Activated naive CD4-positive, alpha-beta T cell treated with anti-CD3 and anti-CD28 coated beads, Interleukin-2, amount 50 U/mL, for 72 hours (primary cell): ENCODE measurements at regions not wholly inside any gene's neighbourhood (a gene's known extent, or its start where the extent isn't known, plus 50 kb on each side); places are given as distances from the start of the nearest gene placed in this dataset.
A peak's percentile ranks its signal among the peaks of the same experiment; 100 is the strongest.
"Not testable (repeated sequence)": the region's sequence is repeated elsewhere in the genome, so short reads cannot be mapped to it uniquely, and the experiment has no call there.

Experiments
- ATAC-seq, 2 donors: fragments of 150-1000 bp; cut with Tn5 transposase; 2 replicates each; pipeline ENCODE4 v1.10.0; 2021; ENCODE audit warnings: mild to moderate bottlenecking in 2 of 2, moderate library complexity in 2 of 2
- DNase-seq, 2 donors: peaks; one replicate each; pipeline ENCODE4 v3.0.0; 2021 to 2022; ENCODE audit warnings: low spot score in 2 of 2
- H3K27ac Mint-ChIP-seq, 2 donors: one replicate each; pipeline ENCODE4 v1.8.0; 2022; ENCODE audit warnings: mild to moderate bottlenecking in 2 of 2, mixed read lengths in 2 of 2
- H3K36me3 Mint-ChIP-seq, 2 donors: one replicate each; pipeline ENCODE4 v1.8.0; 2022; ENCODE audit warnings: mixed read lengths in 2 of 2
- H3K9me3 Mint-ChIP-seq, 2 donors: one replicate each; pipeline ENCODE4 v1.8.0; 2022; ENCODE audit warnings: mixed read lengths in 2 of 2

- ATAC-seq, H3K9me3 Mint-ChIP-seq, H3K27ac Mint-ChIP-seq: not testable (repeated sequence)
Measured at GRCh38 chr16:15307184-15307583, 70.9 kb downstream of the NPIPA5 start.

GRCh38 chr16:15305889-15306288 is 72.2 kb downstream of the NPIPA5 start:
- DNase-seq, H3K27ac Mint-ChIP-seq, ATAC-seq, H3K9me3 Mint-ChIP-seq, H3K36me3 Mint-ChIP-seq: not testable (repeated sequence)

More at GRCh38 chr16:15307184-15307583, 70.9 kb downstream of the NPIPA5 start:
- not testable (repeated sequence) for DNase-seq, H3K36me3 Mint-ChIP-seq

GRCh38 chr16:15303667-15304324 is 74.3 kb downstream of the NPIPA5 start:
- DNase-seq, H3K9me3 Mint-ChIP-seq, H3K27ac Mint-ChIP-seq, H3K36me3 Mint-ChIP-seq, ATAC-seq: not testable (repeated sequence)

- DNase-seq, H3K36me3 Mint-ChIP-seq, H3K27ac Mint-ChIP-seq, H3K9me3 Mint-ChIP-seq, ATAC-seq: not testable (repeated sequence)
Measured at GRCh38 chr16:15297104-15297503, 81.0 kb downstream of the NPIPA5 start.

GRCh38 chr16:15274796-15275195 is 103.3 kb downstream of the NPIPA5 start:
- ATAC-seq, DNase-seq, H3K27ac Mint-ChIP-seq, H3K36me3 Mint-ChIP-seq, H3K9me3 Mint-ChIP-seq: not testable (repeated sequence)

GRCh38 chr16:15273964-15274363 is 104.1 kb downstream of the NPIPA5 start:
- not testable (repeated sequence) for H3K36me3 Mint-ChIP-seq, H3K27ac Mint-ChIP-seq, ATAC-seq, DNase-seq, H3K9me3 Mint-ChIP-seq

GRCh38 chr16:15266941-15267340 is 111.2 kb downstream of the NPIPA5 start:
- H3K9me3 Mint-ChIP-seq, H3K27ac Mint-ChIP-seq, DNase-seq, H3K36me3 Mint-ChIP-seq, ATAC-seq: not testable (repeated sequence)

- not testable (repeated sequence) for H3K9me3 Mint-ChIP-seq, DNase-seq, ATAC-seq, H3K36me3 Mint-ChIP-seq, H3K27ac Mint-ChIP-seq
Measured at GRCh38 chr16:15262212-15262611, 115.9 kb downstream of the NPIPA5 start.

- not testable (repeated sequence) for H3K9me3 Mint-ChIP-seq, H3K27ac Mint-ChIP-seq, H3K36me3 Mint-ChIP-seq, DNase-seq, ATAC-seq
Measured at GRCh38 chr16:15247971-15248370, 130.1 kb downstream of the NPIPA5 start.

GRCh38 chr16:15236674-15237323 is 141.3 kb downstream of the NPIPA5 start:
- ATAC-seq, H3K27ac Mint-ChIP-seq, H3K36me3 Mint-ChIP-seq, H3K9me3 Mint-ChIP-seq, DNase-seq: not testable (repeated sequence)

GRCh38 chr16:15235140-15235539 is 141.1 kb upstream of the RRN3 start:
- ATAC-seq, DNase-seq, H3K27ac Mint-ChIP-seq, H3K36me3 Mint-ChIP-seq, H3K9me3 Mint-ChIP-seq: not testable (repeated sequence)

GRCh38 chr16:15234702-15235101 is 140.6 kb upstream of the RRN3 start:
- H3K27ac Mint-ChIP-seq, DNase-seq, ATAC-seq, H3K9me3 Mint-ChIP-seq, H3K36me3 Mint-ChIP-seq: not testable (repeated sequence)

GRCh38 chr16:15230432-15230831 is 136.4 kb upstream of the RRN3 start:
- DNase-seq, H3K9me3 Mint-ChIP-seq, H3K27ac Mint-ChIP-seq, ATAC-seq, H3K36me3 Mint-ChIP-seq: not testable (repeated sequence)

- not testable (repeated sequence) for H3K9me3 Mint-ChIP-seq, H3K36me3 Mint-ChIP-seq, H3K27ac Mint-ChIP-seq, DNase-seq, ATAC-seq
Measured at GRCh38 chr16:15229661-15230060, 135.6 kb upstream of the RRN3 start.

GRCh38 chr16:15224651-15225050 is 130.6 kb upstream of the RRN3 start:
- H3K27ac Mint-ChIP-seq, H3K36me3 Mint-ChIP-seq, H3K9me3 Mint-ChIP-seq, DNase-seq, ATAC-seq: not testable (repeated sequence)

GRCh38 chr16:15223398-15223797 is 129.3 kb upstream of the RRN3 start:
- ATAC-seq, H3K27ac Mint-ChIP-seq, H3K36me3 Mint-ChIP-seq, DNase-seq, H3K9me3 Mint-ChIP-seq: not testable (repeated sequence)

GRCh38 chr16:15219679-15220615 is 125.9 kb upstream of the RRN3 start:
- not testable (repeated sequence) for H3K36me3 Mint-ChIP-seq, H3K9me3 Mint-ChIP-seq, H3K27ac Mint-ChIP-seq
- DNase-seq (peak in 1 of 2 donors; percentile 3), ATAC-seq (peak; percentile 67 to 76)
